ENCODE measurements at regions not wholly inside any gene's neighbourhood (a gene's known extent, or its start where the extent isn't known, plus 50 kb on each side); places are given as distances from the start of the nearest gene placed in this dataset.

GRCh38 chr2:239776436-239777005 is 248.6 kb downstream of the NDUFA10 start:
- DNase-seq, result no peak

- no peak for DNase-seq
Measured at GRCh38 chr2:239775623-239776435, 249.3 kb downstream of the NDUFA10 start.

GRCh38 chr2:239774933-239775622 is 250.1 kb downstream of the NDUFA10 start:
- DNase-seq, result no peak

GRCh38 chr2:239774142-239774462 is 251.0 kb downstream of the NDUFA10 start:
- DNase-seq, result no peak

- no peak for DNase-seq
Measured at GRCh38 chr2:239773228-239774141, 251.7 kb downstream of the NDUFA10 start.

GRCh38 chr2:239772721-239773120 is 252.4 kb downstream of the NDUFA10 start:
- no peak for DNase-seq

- peak; percentile 73 for DNase-seq
Measured at GRCh38 chr2:239770246-239770639, 254.9 kb downstream of the NDUFA10 start.

- DNase-seq, result no peak
Measured at GRCh38 chr2:239769554-239770245, 255.4 kb downstream of the NDUFA10 start.

- DNase-seq, result no peak
Measured at GRCh38 chr2:239768907-239769553, 256.1 kb downstream of the NDUFA10 start.

- DNase-seq, result no peak
Measured at GRCh38 chr2:239768031-239768790, 256.9 kb downstream of the NDUFA10 start.

- no peak for DNase-seq
Measured at GRCh38 chr2:239767021-239767905, 257.9 kb downstream of the NDUFA10 start.

- no peak for DNase-seq
Measured at GRCh38 chr2:239765911-239766310, 259.2 kb downstream of the NDUFA10 start.

- no peak for DNase-seq
Measured at GRCh38 chr2:239765076-239765845, 259.9 kb downstream of the NDUFA10 start.

- DNase-seq, result no peak
Measured at GRCh38 chr2:239763433-239764097, 261.6 kb downstream of the NDUFA10 start.

GRCh38 chr2:239762655-239763269 is 262.4 kb downstream of the NDUFA10 start:
- no peak for DNase-seq

GRCh38 chr2:239762106-239762505 is 263.0 kb downstream of the NDUFA10 start:
- no peak for DNase-seq

GRCh38 chr2:239760596-239760995 is 264.5 kb downstream of the NDUFA10 start:
- no peak for DNase-seq

- DNase-seq, result no peak
Measured at GRCh38 chr2:239758279-239758877, 266.8 kb downstream of the NDUFA10 start.
